IMR-90 (cell line): ENCODE measurements at regions not wholly inside any gene's neighbourhood (a gene's known extent, or its start where the extent isn't known, plus 50 kb on each side); places are given as distances from the start of the nearest gene placed in this dataset.

Source experiments
- ATAC-seq: fragments of 200-7000 bp; cut with Tn5 transposase; 2 replicates; pipeline ENCODE4 v1.9.1; 2020; ENCODE audit warnings: low read depth, mild to moderate bottlenecking, moderate library complexity
- BruUV-seq: library from RNA; stranded (reverse); fragments of 400-500 nt; replicated peaks from 2 replicates; lab custom pipeline; 2021; lab: Mats Ljungman, UMichigan
- CTCF ChIA-PET: fragments of 300-600 bp; formaldehyde crosslinking; extraction: SDS; loops from one replicate; lab custom pipeline; 2021; ENCODE audit warnings: antibody characterized with exemption; lab: Yijun Ruan, JAX
- POLR2A ChIA-PET: fragments of 300-600 bp; sonication (Branson Sonifier 250); formaldehyde crosslinking; loops from one replicate; lab custom pipeline; 2022; ENCODE audit warnings: antibody characterized with exemption; ENCODE audit not compliant: unreplicated experiment; lab: Charles Lee
- DNase-seq: peaks from one replicate; pipeline ENCODE4 v3.0.0; 2013
- H2AFZ ChIP-seq: replicated peaks from 2 replicates; pipeline ENCODE3; 2013; ENCODE audit warnings: low read length, mild to moderate bottlenecking; ENCODE audit not compliant: poor library complexity
- H2AK5ac ChIP-seq: 2 replicates; pipeline ENCODE4 v1.6.1; 2013; ENCODE audit warnings: low read depth, low read length, inconsistent platforms
- H2AK9ac ChIP-seq: replicated peaks from 2 replicates; pipeline ENCODE3; 2013; ENCODE audit warnings: mild to moderate bottlenecking, low read depth, low read length, moderate library complexity; ENCODE audit not compliant: poor library complexity
- H2BK120ac ChIP-seq: 2 replicates; pipeline ENCODE4 v1.6.1; 2013; ENCODE audit warnings: low read depth, low read length, inconsistent platforms
- H2BK15ac ChIP-seq: 3 replicates; pipeline ENCODE4 v1.6.1; 2013; ENCODE audit warnings: low read depth, low read length, inconsistent platforms
- H2BK20ac ChIP-seq: 2 replicates; pipeline ENCODE4 v1.6.1; 2013; ENCODE audit warnings: low read depth, mild to moderate bottlenecking, inconsistent platforms, low read length, moderate library complexity
- H2BK5ac ChIP-seq: 2 replicates; pipeline ENCODE4 v1.6.1; 2013; ENCODE audit warnings: mild to moderate bottlenecking, low read depth, low read length, inconsistent platforms; ENCODE audit not compliant: poor library complexity, severe bottlenecking
- H3K14ac ChIP-seq: replicated peaks from 2 replicates; pipeline ENCODE4 v1.6.1; 2013; ENCODE audit warnings: low read depth, low read length, inconsistent platforms
- H3K18ac ChIP-seq: 2 replicates; pipeline ENCODE4 v1.6.1; 2013; ENCODE audit warnings: low read depth, low read length, control low read depth
- H3K23ac ChIP-seq: 2 replicates; pipeline ENCODE4 v1.6.1; 2013; ENCODE audit warnings: low read depth, low read length, inconsistent platforms
- H3K27ac ChIP-seq: 2 replicates; pipeline ENCODE4 v1.5.1; 2013; ENCODE audit warnings: mild to moderate bottlenecking, control low read depth, low read length; ENCODE audit not compliant: insufficient read depth
- H3K27me3 ChIP-seq: 2 replicates; pipeline ENCODE4 v1.6.1; 2013; ENCODE audit warnings: low read length; ENCODE audit not compliant: control insufficient read depth, insufficient read depth
- H3K36me3 ChIP-seq: 2 replicates; pipeline ENCODE4 v1.6.1; 2013; ENCODE audit warnings: low read length, mixed read lengths; ENCODE audit not compliant: control insufficient read depth, insufficient read depth
- H3K4ac ChIP-seq: 2 replicates; pipeline ENCODE4 v1.6.1; 2013; ENCODE audit warnings: low read depth, low read length, inconsistent platforms
- H3K4me1 ChIP-seq: 2 replicates; pipeline ENCODE4 v1.6.1; 2013; ENCODE audit warnings: low read length, mixed read lengths; ENCODE audit not compliant: control insufficient read depth, insufficient read depth
- H3K4me2 ChIP-seq: 2 replicates; pipeline ENCODE4 v1.6.1; 2013; ENCODE audit warnings: low read depth, mild to moderate bottlenecking, control low read depth, low read length, moderate library complexity
- H3K4me3 ChIP-seq: 2 replicates; pipeline ENCODE4 v1.5.1; 2013; ENCODE audit warnings: low read depth, mild to moderate bottlenecking, control low read depth, low read length, moderate library complexity; ENCODE audit not compliant: insufficient read depth
- H3K56ac ChIP-seq: 2 replicates; pipeline ENCODE4 v1.6.1; 2013; ENCODE audit warnings: low read length, inconsistent platforms; ENCODE audit not compliant: insufficient read depth; ENCODE audit errors: extremely low read depth
- H3K79me1 ChIP-seq, 2 experiments: 2 replicates each; pipeline ENCODE4 v1.6.1; 2013; ENCODE audit warnings: low read length in 2 of 2, inconsistent platforms in 1 of 2, low read depth in 1 of 2
- H3K9ac ChIP-seq: 2 replicates; pipeline ENCODE4 v1.6.1; 2013; ENCODE audit warnings: low read depth, low read length, control low read depth
- H3K9me1 ChIP-seq: 2 replicates; pipeline ENCODE4 v1.6.1; 2013; ENCODE audit warnings: low read length, inconsistent platforms; ENCODE audit not compliant: insufficient read depth
- H3K9me3 ChIP-seq: 2 replicates; pipeline ENCODE4 v1.6.1; 2013; ENCODE audit warnings: low read length; ENCODE audit not compliant: control insufficient read depth, insufficient read depth
- H4K20me1 ChIP-seq: 2 replicates; pipeline ENCODE4 v1.6.1; 2013; ENCODE audit warnings: low read length, inconsistent platforms; ENCODE audit not compliant: insufficient read depth
- H4K5ac ChIP-seq: 2 replicates; pipeline ENCODE4 v1.6.1; 2013; ENCODE audit warnings: mild to moderate bottlenecking, low read depth, low read length, control low read depth
- H4K8ac ChIP-seq, 2 experiments: 2 replicates each; pipeline ENCODE4 v1.6.1; 2013; ENCODE audit warnings: low read depth in 2 of 2, low read length in 2 of 2, control low read depth in 1 of 2, inconsistent platforms in 1 of 2
- H4K91ac ChIP-seq: 2 replicates; pipeline ENCODE4 v1.6.1; 2013; ENCODE audit warnings: low read depth, low read length, inconsistent platforms; ENCODE audit not compliant: insufficient read depth
- BHLHE40 ChIP-seq: fragments of 150-350 bp; IDR thresholded peaks from 2 replicates; pipeline ENCODE4 v1.6.1; 2016; ENCODE audit warnings: mild to moderate bottlenecking, low read depth, low read length
- CHD1 ChIP-seq: IDR thresholded peaks from 2 replicates; pipeline ENCODE4 v1.6.1; 2012; ENCODE audit warnings: low read depth, low read length, improper control_type of control experiment
- FOS ChIP-seq: fragments of 150-350 bp; IDR thresholded peaks from 2 replicates; pipeline ENCODE4 v1.6.1; 2016; ENCODE audit warnings: low read depth, low read length
- MAFK ChIP-seq: IDR thresholded peaks from 2 replicates; pipeline ENCODE4 v1.6.1; 2012; ENCODE audit warnings: low read depth, low read length, improper control_type of control experiment
- MAZ ChIP-seq: IDR thresholded peaks from 2 replicates; pipeline ENCODE4 v1.6.1; 2012; ENCODE audit warnings: low read depth, mild to moderate bottlenecking, low read length, improper control_type of control experiment, moderate library complexity, borderline replicate concordance
- NFE2L2 ChIP-seq: fragments of 150-350 bp; IDR thresholded peaks from 2 replicates; pipeline ENCODE4 v1.6.1; 2016; ENCODE audit warnings: low read depth, mild to moderate bottlenecking, low read length
- RAD21 ChIP-seq: IDR thresholded peaks from 2 replicates; pipeline ENCODE4 v1.6.1; 2012; ENCODE audit warnings: low read length, improper control_type of control experiment
- RFX5 ChIP-seq: IDR thresholded peaks from 2 replicates; pipeline ENCODE4 v1.8.0; 2012; ENCODE audit warnings: low read depth, mild to moderate bottlenecking, low read length, moderate library complexity
- SMC3 ChIP-seq: fragments of 150-350 bp; IDR thresholded peaks from 2 replicates; pipeline ENCODE4 v1.6.1; 2016; ENCODE audit warnings: low read depth, mild to moderate bottlenecking, antibody characterized with exemption, low read length, moderate library complexity
- WGBS, 2 experiments: methylation state at CpG; one replicate each; pipeline versions ENCODE4 v1.1.5 to v1.1.7; 2013; ENCODE audit warnings: missing lambda C conversion rate in 2 of 2; ENCODE audit not compliant: insufficient read length in 1 of 2; ENCODE audit errors: extremely low coverage in 2 of 2; 5-methylcytosine and 5-hydroxymethylcytosine counted together
- dilution Hi-C: fragments of 300-500 bp; cut with HindIII; formaldehyde crosslinking; loops from one replicate; pipeline ENCODE4 v1.14.3; 2018; ENCODE audit warnings: low sequenced_read_pairs; ENCODE audit not compliant: unreplicated experiment
- in situ Hi-C: fragments of 300-500 bp; cut with MboI; formaldehyde crosslinking; loops from 3 replicates; pipeline ENCODE4 v1.14.3; 2019; ENCODE audit warnings: low sequenced_read_pairs, inconsistent platforms, mixed read lengths
- intact Hi-C: fragments of 100-400 bp; cut with micrococcal nuclease; formaldehyde crosslinking; loops from 2 replicates; pipeline ENCODE4 v1.10.0; 2022

GRCh38 chr2:58700591-58700990 is 459.5 kb upstream of the FANCL start:
- POLR2A ChIA-PET: no interaction called here
- Histone ChIP-seq H2AK5ac (no peak overlapping the region), H2BK5ac (no peak overlapping the region), H4K5ac (no peak overlapping the region), H4K8ac (no peak overlapping the region), H3K27ac (no peak overlapping the region), H4K91ac (no peak overlapping the region), H3K9me1 (no peaks in the 10 kb centered on the region), H3K18ac (no peak overlapping the region), H3K4me2 (no peak overlapping the region), H3K14ac (no peak overlapping the region), H2BK120ac (no peak overlapping the region), H3K9me3 (no peaks in the 10 kb centered on the region), H3K4me3 (no peak overlapping the region), H3K79me1 (no peaks in the 10 kb centered on the region), H3K23ac (no peak overlapping the region), H2AK9ac (no peak overlapping the region), H2AFZ (no peak overlapping the region), H3K56ac (no peak overlapping the region), H3K36me3 (no peaks in the 10 kb centered on the region), H2BK15ac (no peak overlapping the region), H2BK20ac (no peak overlapping the region), H3K4me1 (no peaks in the 10 kb centered on the region), H3K9ac (no peak overlapping the region), H3K4ac (no peak overlapping the region), H3K27me3 (no peaks in the 10 kb centered on the region), H4K20me1 (no peaks in the 10 kb centered on the region)
- BruUV-seq: no TSS peak
- no peak for ATAC-seq
- no peak for DNase-seq
- intact Hi-C loops (no loop called here), in situ Hi-C loops (no loop called here), dilution Hi-C loops (no loop called here)
- WGBS, 2 experiments: no CpG with 5 or more reads among the region's 1 CpG
- CTCF ChIA-PET: no interaction called here
- no peak for TF ChIP-seq MAFK
- TF ChIP-seq RFX5: no peak
- no peak for TF ChIP-seq BHLHE40
- no peak for TF ChIP-seq RAD21
- TF ChIP-seq NFE2L2: no peak
- TF ChIP-seq SMC3: no peak
- no peak for TF ChIP-seq FOS
- TF ChIP-seq CHD1: no peak
- TF ChIP-seq MAZ: no peak
